ENCODE measurements at regions not wholly inside any gene's neighbourhood (a gene's known extent, or its start where the extent isn't known, plus 50 kb on each side); places are given as distances from the start of the nearest gene placed in this dataset.

- no peaks in the 10 kb centered on the region for H3F3A ChIP-seq (ENCODE audit: insufficient read depth)
- no peak overlapping the region for H2AFZ ChIP-seq (ENCODE audit: low read depth, low read length, severe bottlenecking)
- no peak overlapping the region for H3K9ac ChIP-seq (ENCODE audit: low read length)
- no peaks in the 10 kb centered on the region for H3K79me2 ChIP-seq (ENCODE audit: insufficient read depth, low read length)
- H3K9me3 ChIP-seq (ENCODE audit: insufficient read depth, low read length), result peaks cover 8% of the 10 kb centered on the region; the same call in 1 of the 2 replicates
- H3K4me3 ChIP-seq (ENCODE audit: insufficient read depth, low read length, poor library complexity, severe bottlenecking), result no peak overlapping the region
- H3K4me2 ChIP-seq (ENCODE audit: low read depth, low read length, poor library complexity, severe bottlenecking), result no peak overlapping the region
- TF ChIP-seq EZH2phosphoT487 (conservative IDR thresholded peaks at IDR 0.05; ENCODE audit: low read length) (no peak), CTCF (IDR thresholded peaks at IDR 0.05; ENCODE audit: insufficient read depth, low read length, poor library complexity, severe bottlenecking) (no peak)
- no peaks in the 10 kb centered on the region for H3K27me3 ChIP-seq (ENCODE audit: low read length)
- no peaks in the 10 kb centered on the region for H3K9me2 ChIP-seq (replicated peaks; ENCODE audit: insufficient read depth, low read length)
- no peak overlapping the region for H3K27ac ChIP-seq (ENCODE audit: low read depth, low read length)
- no peaks in the 10 kb centered on the region for H4K20me1 ChIP-seq (ENCODE audit: low read depth, low read length)
- H3K36me3 ChIP-seq (ENCODE audit: low read length), result no peaks in the 10 kb centered on the region
Observed at GRCh38 chr22:48580481-48580970, 1247.1 kb downstream of the BRD1 start.

GRCh38 chr22:48579928-48580309 is 1247.8 kb downstream of the BRD1 start:
- H3K9me3 ChIP-seq (ENCODE audit: insufficient read depth, low read length), result peaks cover 8% of the 10 kb centered on the region; the same call in 1 of the 2 replicates
- H3K9me2 ChIP-seq (replicated peaks; ENCODE audit: insufficient read depth, low read length), result no peaks in the 10 kb centered on the region
- H3K9ac ChIP-seq (ENCODE audit: low read length), result no peak overlapping the region
- no peak overlapping the region for H2AFZ ChIP-seq (ENCODE audit: low read depth, low read length, severe bottlenecking)
- no peaks in the 10 kb centered on the region for H3K79me2 ChIP-seq (ENCODE audit: insufficient read depth, low read length)
- H3K27ac ChIP-seq (ENCODE audit: low read depth, low read length), result no peak overlapping the region
- H4K20me1 ChIP-seq (ENCODE audit: low read depth, low read length), result no peaks in the 10 kb centered on the region
- H3K4me2 ChIP-seq (ENCODE audit: low read depth, low read length, poor library complexity, severe bottlenecking), result no peak overlapping the region
- H3K4me3 ChIP-seq (ENCODE audit: insufficient read depth, low read length, poor library complexity, severe bottlenecking), result no peak overlapping the region
- no peaks in the 10 kb centered on the region for H3K36me3 ChIP-seq (ENCODE audit: low read length)
- H3K27me3 ChIP-seq (ENCODE audit: low read length), result no peaks in the 10 kb centered on the region
- H3F3A ChIP-seq (ENCODE audit: insufficient read depth), result no peaks in the 10 kb centered on the region
- TF ChIP-seq EZH2phosphoT487 (conservative IDR thresholded peaks at IDR 0.05; ENCODE audit: low read length) (no peak), CTCF (IDR thresholded peaks at IDR 0.05; ENCODE audit: insufficient read depth, low read length, poor library complexity, severe bottlenecking) (no peak)

GRCh38 chr22:48579043-48579927 is 1248.4 kb downstream of the BRD1 start:
- H3K27ac ChIP-seq (ENCODE audit: low read depth, low read length), result no peak overlapping the region
- no peaks in the 10 kb centered on the region for H3K27me3 ChIP-seq (ENCODE audit: low read length)
- no peaks in the 10 kb centered on the region for H3K79me2 ChIP-seq (ENCODE audit: insufficient read depth, low read length)
- no peak overlapping the region for H3K4me3 ChIP-seq (ENCODE audit: insufficient read depth, low read length, poor library complexity, severe bottlenecking)
- H2AFZ ChIP-seq (ENCODE audit: low read depth, low read length, severe bottlenecking), result no peak overlapping the region
- H4K20me1 ChIP-seq (ENCODE audit: low read depth, low read length), result no peaks in the 10 kb centered on the region
- H3K4me2 ChIP-seq (ENCODE audit: low read depth, low read length, poor library complexity, severe bottlenecking), result no peak overlapping the region
- H3K9ac ChIP-seq (ENCODE audit: low read length), result no peak overlapping the region
- H3K9me3 ChIP-seq (ENCODE audit: insufficient read depth, low read length), result peaks cover 8% of the 10 kb centered on the region; the same call in 1 of the 2 replicates
- no peaks in the 10 kb centered on the region for H3F3A ChIP-seq (ENCODE audit: insufficient read depth)
- H3K36me3 ChIP-seq (ENCODE audit: low read length), result no peaks in the 10 kb centered on the region
- TF ChIP-seq CTCF (IDR thresholded peaks at IDR 0.05; ENCODE audit: insufficient read depth, low read length, poor library complexity, severe bottlenecking) (no peak), EZH2phosphoT487 (conservative IDR thresholded peaks at IDR 0.05; ENCODE audit: low read length) (no peak)
- no peaks in the 10 kb centered on the region for H3K9me2 ChIP-seq (replicated peaks; ENCODE audit: insufficient read depth, low read length)
